GM10266 (cell line): ENCODE measurements at regions not wholly inside any gene's neighbourhood (a gene's known extent, or its start where the extent isn't known, plus 50 kb on each side); places are given as distances from the start of the nearest gene placed in this dataset.

Experiments
- DNase-seq: peaks from one replicate; pipeline ENCODE4 v3.0.0; 2012; ENCODE audit errors: extremely low spot score
- TF ChIP-seq, protein P1 (sequence below): IDR thresholded peaks from 2 replicates; pipeline ENCODE4 v1.5.1; 2012; ENCODE audit warnings: mild to moderate bottlenecking, low read depth; ENCODE audit not compliant: control insufficient read depth, insufficient read depth; ENCODE audit errors: missing control alignments

DNA sequence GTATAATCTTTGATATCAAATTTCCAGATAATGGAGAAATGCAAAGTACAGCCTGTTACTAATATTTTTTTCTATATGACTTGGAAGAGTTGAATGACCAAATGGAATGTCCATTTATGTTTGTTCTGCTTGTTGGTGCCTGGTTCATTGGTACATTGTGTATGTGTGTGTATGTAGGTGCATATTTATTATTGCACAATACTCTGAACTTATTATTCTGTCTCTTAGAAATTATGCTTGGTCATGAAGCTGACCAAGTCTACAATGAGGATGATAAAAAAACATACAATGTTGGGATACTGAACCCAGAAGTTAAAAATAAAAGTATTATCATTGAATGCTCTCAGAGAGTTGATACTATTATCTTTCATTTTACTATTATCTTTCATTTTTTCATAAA, 706.3 kb downstream of the KCTD16 start:
- TF ChIP-seq, protein P1, sequence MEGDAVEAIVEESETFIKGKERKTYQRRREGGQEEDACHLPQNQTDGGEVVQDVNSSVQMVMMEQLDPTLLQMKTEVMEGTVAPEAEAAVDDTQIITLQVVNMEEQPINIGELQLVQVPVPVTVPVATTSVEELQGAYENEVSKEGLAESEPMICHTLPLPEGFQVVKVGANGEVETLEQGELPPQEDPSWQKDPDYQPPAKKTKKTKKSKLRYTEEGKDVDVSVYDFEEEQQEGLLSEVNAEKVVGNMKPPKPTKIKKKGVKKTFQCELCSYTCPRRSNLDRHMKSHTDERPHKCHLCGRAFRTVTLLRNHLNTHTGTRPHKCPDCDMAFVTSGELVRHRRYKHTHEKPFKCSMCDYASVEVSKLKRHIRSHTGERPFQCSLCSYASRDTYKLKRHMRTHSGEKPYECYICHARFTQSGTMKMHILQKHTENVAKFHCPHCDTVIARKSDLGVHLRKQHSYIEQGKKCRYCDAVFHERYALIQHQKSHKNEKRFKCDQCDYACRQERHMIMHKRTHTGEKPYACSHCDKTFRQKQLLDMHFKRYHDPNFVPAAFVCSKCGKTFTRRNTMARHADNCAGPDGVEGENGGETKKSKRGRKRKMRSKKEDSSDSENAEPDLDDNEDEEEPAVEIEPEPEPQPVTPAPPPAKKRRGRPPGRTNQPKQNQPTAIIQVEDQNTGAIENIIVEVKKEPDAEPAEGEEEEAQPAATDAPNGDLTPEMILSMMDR = no peak
- no peak for DNase-seq

DNA sequence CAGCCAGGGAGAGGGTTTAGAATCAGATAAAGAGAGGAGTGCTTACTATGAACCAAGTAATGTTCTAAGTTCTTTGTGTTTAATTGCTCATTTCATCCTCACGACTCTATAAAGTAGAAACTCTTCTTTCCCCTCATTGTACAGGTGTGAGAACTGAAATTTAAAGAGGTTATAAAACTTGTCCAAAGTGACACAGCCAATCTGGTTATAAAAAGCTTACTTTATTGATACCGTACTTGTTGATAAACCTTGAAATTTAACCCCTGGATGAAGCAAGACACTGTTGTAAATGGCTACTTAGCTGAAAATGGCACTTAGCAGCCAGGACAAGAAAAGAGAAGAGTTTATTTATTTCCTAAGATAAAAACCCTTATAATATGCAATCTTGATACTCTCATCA, 702.4 kb downstream of the KCTD16 start:
- no peak for DNase-seq
- TF ChIP-seq, protein P1 = no peak

DNA sequence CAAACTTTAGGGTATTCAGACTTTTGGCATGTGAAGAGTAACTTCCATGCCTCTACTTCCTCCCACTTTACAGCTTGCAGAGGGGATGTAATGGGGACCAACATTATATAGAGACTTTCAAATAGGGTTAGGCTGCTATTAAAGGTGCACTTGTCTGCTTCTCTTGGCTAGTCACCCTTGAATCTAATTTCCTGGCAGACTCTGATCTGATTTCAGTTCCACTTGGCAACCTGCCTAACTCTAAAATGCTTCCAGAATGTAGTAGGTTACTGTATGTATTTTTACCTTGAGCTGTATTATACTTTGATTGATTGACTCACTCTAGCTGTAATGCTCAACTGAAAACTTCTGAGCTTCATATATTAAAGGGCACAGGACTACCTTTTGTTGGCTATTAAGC, 693.4 kb downstream of the KCTD16 start:
- no peak for DNase-seq
- TF ChIP-seq, protein P1 = no peak

DNA sequence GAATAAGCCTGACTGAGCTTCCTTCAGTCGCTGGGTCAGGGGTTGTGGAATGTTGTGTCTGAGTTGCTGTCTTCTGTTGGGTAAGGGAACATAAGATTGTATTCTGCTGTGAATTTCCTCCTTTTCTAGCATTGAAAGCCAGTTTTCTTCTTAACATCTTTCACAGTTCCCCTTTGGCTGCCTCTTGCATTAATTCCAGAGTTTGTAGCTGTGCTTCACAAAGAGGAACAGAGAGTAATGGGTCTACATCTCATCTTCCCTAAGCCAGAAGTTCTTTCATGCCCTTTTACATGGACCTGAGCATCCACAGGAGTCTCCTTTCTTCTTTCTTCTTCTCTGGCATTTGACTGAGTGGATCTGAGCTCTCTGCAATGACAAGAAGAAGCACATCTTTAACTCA, 686.8 kb downstream of the KCTD16 start:
- DNase-seq = no peak
- TF ChIP-seq, protein P1 = no peak

DNA sequence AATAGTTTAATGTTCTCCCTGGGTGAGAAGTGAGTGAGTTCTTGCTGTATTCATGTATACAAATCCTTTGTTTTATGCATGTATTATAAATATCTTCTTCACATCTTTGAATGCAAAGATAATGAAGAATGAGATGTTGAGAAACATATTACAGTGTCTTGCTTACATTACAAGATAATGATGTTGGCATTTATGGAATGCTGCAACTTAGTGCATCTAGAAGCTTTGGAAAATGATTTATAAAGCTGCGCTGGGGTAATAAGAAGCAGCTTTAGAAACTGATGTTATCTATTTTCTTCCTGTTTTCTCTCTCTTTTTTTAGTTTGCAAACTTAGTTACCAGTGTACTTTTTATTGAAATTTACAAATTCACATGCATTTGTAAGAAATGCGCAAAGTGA, 673.4 kb downstream of the KCTD16 start:
- TF ChIP-seq, protein P1 = no peak

DNA sequence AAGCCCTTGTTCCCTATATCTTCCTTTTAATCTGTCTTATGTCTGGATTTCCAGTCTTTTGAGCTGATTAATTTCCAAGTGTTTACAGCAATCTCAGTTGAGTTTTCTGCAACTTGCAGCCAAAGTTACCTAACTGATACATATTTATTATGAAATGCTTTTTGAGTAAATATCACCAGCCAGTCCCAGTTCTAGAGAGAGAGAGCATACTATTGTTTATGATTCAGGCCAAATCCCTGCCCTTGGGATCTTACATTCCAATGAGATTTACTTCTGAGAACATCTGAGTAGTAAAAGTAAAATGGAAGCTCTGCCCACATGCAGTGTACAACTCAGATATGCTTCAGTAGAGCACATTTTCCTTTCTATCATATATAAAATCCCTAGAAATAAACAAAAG, 661.7 kb downstream of the KCTD16 start:
- TF ChIP-seq, protein P1 = no peak
- no peak for DNase-seq

More for the DNA sequence above, 673.4 kb downstream of the KCTD16 start:
- DNase-seq = no peak

DNA sequence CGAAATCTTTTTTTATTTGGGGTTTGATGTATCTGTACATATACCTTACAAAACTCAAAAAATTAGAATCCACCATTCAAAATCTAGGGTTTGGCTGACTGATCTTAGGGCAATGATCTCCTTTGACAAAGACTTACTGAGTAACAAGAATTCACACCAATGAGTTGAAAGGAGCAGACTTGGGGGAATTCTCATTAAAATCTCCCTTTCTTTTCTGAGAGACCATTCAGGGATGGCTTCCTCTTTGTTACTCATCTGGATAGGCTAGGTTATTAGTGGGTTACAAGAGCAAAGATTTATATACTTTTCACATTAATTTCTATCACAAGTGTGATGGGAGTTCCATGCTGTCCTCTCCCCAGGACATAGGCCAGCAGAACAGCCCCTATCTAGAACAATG, 661.0 kb downstream of the KCTD16 start:
- TF ChIP-seq, protein P1 = no peak
- DNase-seq = no peak
